Body of pancreas (tissue), 4 donors: ENCODE measurements at regions not wholly inside any gene's neighbourhood (a gene's known extent, or its start where the extent isn't known, plus 50 kb on each side); places are given as distances from the start of the nearest gene placed in this dataset.

ENCODE experiments used
- ATAC-seq: fragments of 150-250 bp; one replicate; pipeline ENCODE4 v1.9.1; 2016
- DNase-seq, 4 donors: peaks; one replicate each; pipeline ENCODE4 v3.0.0-alpha.2; 2019
- H3K27ac ChIP-seq, 4 donors: fragments of 200-600 bp; sonication (generic); 1 replicate in 3 of 4; 2 replicates in 1 of 4; pipeline versions ENCODE4 v1.5.1 to v1.6.1; 2016 to 2019; ENCODE audit warnings: mild to moderate bottlenecking in 1 of 4, mixed read lengths in 1 of 4, moderate library complexity in 1 of 4
- H3K27me3 ChIP-seq, 2 donors: fragments of 200-600 bp; sonication (generic); one replicate each; pipeline ENCODE4 v1.6.0; 2016; ENCODE audit warnings: mild to moderate bottlenecking in 1 of 2
- H3K36me3 ChIP-seq, 2 donors: fragments of 200-600 bp; sonication (generic); replicated peaks in 1 of 2; 2 replicates each; pipeline ENCODE4 v1.5.1; 2016; ENCODE audit warnings: low read depth in 2 of 2; ENCODE audit not compliant: insufficient read depth in 1 of 2
- H3K4me1 ChIP-seq: fragments of 200-600 bp; sonication (generic); one replicate; pipeline ENCODE4 v1.6.0; 2016
- H3K4me3 ChIP-seq, 2 donors: fragments of 200-600 bp; sonication (generic); 1 replicate in 1 of 2; 2 replicates in 1 of 2; pipeline ENCODE4 v1.5.1; 2016 to 2019
- H3K9me3 ChIP-seq, 3 donors: fragments of 200-600 bp; sonication (generic); 1 replicate in 2 of 3; 2 replicates in 1 of 3; pipeline ENCODE4 v1.5.1; 2016
- POLR2A ChIP-seq, 3 donors: fragments of 450-650 bp; IDR thresholded peaks; one replicate each; pipeline ENCODE4 v1.6.1; 2016; ENCODE audit warnings: antibody characterized with exemption in 3 of 3, mild to moderate bottlenecking in 2 of 3
- WGBS, 2 donors: methylation state at CpG; one replicate each; pipeline ENCODE4 v1.1.5; 2017; 5-methylcytosine and 5-hydroxymethylcytosine counted together
- intact Hi-C: fragments of 100-400 bp; cut with DNase I; formaldehyde crosslinking; loops from one replicate; pipeline ENCODE4 v1.15.1; 2023
- TF ChIP-seq, protein P1 (sequence below), 7 experiments: fragments of 450-650 bp in 4 of 7; fragments of 200-600 bp in 3 of 7; sonication (generic) in 3 of 7; IDR thresholded peaks; one replicate each; pipeline ENCODE4 v1.5.1; 2016 to 2019; ENCODE audit warnings: antibody characterized with exemption in 7 of 7

- ATAC-seq: no peak
- no peak overlapping the region for H3K4me3 ChIP-seq
- WGBS, 2 donors: 60 to 67% methylated on average over 1 to 2 of the region's 2 CpGs
Measured at GRCh38 chr10:56068040-56068439, 293.0 kb downstream of the ZWINT start.

DNA sequence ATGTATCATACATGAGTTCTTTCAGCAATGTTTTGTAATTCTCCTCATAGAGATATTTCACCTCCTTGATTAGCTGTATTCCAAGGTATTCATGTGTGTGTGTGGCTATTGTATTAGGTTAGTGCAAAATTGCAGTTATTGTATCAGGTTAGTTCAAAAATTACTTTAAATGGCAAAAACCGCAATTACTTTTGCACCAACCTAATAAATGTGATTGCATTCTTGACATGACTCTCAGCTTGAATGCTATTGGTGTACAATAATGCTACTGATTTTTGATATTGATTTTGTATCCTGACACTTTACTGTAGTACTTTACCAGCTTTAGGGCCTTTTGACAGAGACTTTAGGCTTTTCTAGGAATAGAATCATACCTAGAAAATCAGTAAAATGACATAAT, 297.4 kb downstream of the ZWINT start:
- 53 to 57% methylated on average over 1 of the region's 1 CpG for WGBS, 2 donors

More at GRCh38 chr10:56068040-56068439, 293.0 kb downstream of the ZWINT start:
- no peaks in the 10 kb centered on the region for H3K9me3 ChIP-seq
- no peak overlapping the region for H3K27ac ChIP-seq
- no peak for DNase-seq
- TF ChIP-seq POLR2A (IDR thresholded peaks at IDR 0.05): no peak
- TF ChIP-seq, protein P1, sequence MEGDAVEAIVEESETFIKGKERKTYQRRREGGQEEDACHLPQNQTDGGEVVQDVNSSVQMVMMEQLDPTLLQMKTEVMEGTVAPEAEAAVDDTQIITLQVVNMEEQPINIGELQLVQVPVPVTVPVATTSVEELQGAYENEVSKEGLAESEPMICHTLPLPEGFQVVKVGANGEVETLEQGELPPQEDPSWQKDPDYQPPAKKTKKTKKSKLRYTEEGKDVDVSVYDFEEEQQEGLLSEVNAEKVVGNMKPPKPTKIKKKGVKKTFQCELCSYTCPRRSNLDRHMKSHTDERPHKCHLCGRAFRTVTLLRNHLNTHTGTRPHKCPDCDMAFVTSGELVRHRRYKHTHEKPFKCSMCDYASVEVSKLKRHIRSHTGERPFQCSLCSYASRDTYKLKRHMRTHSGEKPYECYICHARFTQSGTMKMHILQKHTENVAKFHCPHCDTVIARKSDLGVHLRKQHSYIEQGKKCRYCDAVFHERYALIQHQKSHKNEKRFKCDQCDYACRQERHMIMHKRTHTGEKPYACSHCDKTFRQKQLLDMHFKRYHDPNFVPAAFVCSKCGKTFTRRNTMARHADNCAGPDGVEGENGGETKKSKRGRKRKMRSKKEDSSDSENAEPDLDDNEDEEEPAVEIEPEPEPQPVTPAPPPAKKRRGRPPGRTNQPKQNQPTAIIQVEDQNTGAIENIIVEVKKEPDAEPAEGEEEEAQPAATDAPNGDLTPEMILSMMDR (IDR thresholded peaks at IDR 0.05): no peak
- intact Hi-C loops: no loop called here
- no peaks in the 10 kb centered on the region for H3K4me1 ChIP-seq
- no peaks in the 10 kb centered on the region for H3K36me3 ChIP-seq
- H3K27me3 ChIP-seq: no peaks in the 10 kb centered on the region

DNA sequence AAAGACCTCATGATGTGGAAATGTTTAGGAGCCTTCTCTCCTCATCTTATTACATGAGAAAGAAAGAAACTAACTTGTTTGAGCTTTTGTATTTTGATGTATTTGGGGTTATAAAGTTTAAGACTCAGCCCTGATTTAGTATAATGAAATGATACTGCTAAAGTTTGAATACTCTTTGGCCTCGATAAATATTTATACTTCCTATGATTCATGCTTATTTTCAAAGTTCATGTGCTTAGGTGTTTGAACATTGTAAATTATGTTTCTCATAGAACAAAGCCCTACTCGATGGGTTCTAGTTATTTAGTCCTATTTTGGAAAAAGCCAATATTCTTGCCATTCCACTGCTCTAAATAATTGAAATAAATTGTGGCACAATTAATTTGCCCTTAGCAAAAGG, 303.2 kb downstream of the ZWINT start:
- Histone ChIP-seq H3K27me3 (no peaks in the 10 kb centered on the region), H3K36me3 (no peaks in the 10 kb centered on the region), H3K4me1 (no peaks in the 10 kb centered on the region), H3K4me3 (no peak overlapping the region), H3K9me3 (no peaks in the 10 kb centered on the region), H3K27ac (no peak overlapping the region)
- 47 to 63% methylated on average over 2 of the region's 2 CpGs for WGBS, 2 donors
- ATAC-seq (no peak), DNase-seq (no peak)
- intact Hi-C loops: no loop called here
- TF ChIP-seq, protein P1 (IDR thresholded peaks at IDR 0.05): no peak
- no peak for TF ChIP-seq POLR2A (IDR thresholded peaks at IDR 0.05)

More for the DNA sequence above, 297.4 kb downstream of the ZWINT start:
- no peaks in the 10 kb centered on the region for H3K36me3 ChIP-seq
- H3K4me1 ChIP-seq: no peaks in the 10 kb centered on the region
- H3K27ac ChIP-seq: no peak overlapping the region
- intact Hi-C loops: no loop called here
- no peaks in the 10 kb centered on the region for H3K27me3 ChIP-seq
- H3K9me3 ChIP-seq: no peaks in the 10 kb centered on the region
- TF ChIP-seq, protein P1 (IDR thresholded peaks at IDR 0.05): no peak
- H3K4me3 ChIP-seq: no peak overlapping the region
- DNase-seq (no peak), ATAC-seq (no peak)

- ATAC-seq (no peak), DNase-seq (no peak)
- WGBS, 2 donors: 79 to 82% methylated on average over 8 of the region's 8 CpGs
- TF ChIP-seq, protein P1 (IDR thresholded peaks at IDR 0.05): no peak
- no peak for TF ChIP-seq POLR2A (IDR thresholded peaks at IDR 0.05)
- no peaks in the 10 kb centered on the region for H3K4me1 ChIP-seq
- H3K9me3 ChIP-seq: no peaks in the 10 kb centered on the region
- no peaks in the 10 kb centered on the region for H3K36me3 ChIP-seq
- no peak overlapping the region for H3K4me3 ChIP-seq
- no peak overlapping the region for H3K27ac ChIP-seq
- intact Hi-C loops: no loop called here
- H3K27me3 ChIP-seq: no peaks in the 10 kb centered on the region
Measured at GRCh38 chr10:56035489-56035888, 325.6 kb downstream of the ZWINT start.

- no peak for ATAC-seq
- WGBS, 2 donors: 35 to 42% methylated on average over 5 of the region's 5 CpGs
- no peaks in the 10 kb centered on the region for H3K27me3 ChIP-seq
- no peaks in the 10 kb centered on the region for H3K4me1 ChIP-seq
- TF ChIP-seq, protein P1 (IDR thresholded peaks at IDR 0.05): no peak
- no peak for TF ChIP-seq POLR2A (IDR thresholded peaks at IDR 0.05)
- no peak overlapping the region for H3K27ac ChIP-seq
- H3K4me3 ChIP-seq: no peak overlapping the region
- intact Hi-C loops: no loop called here
- DNase-seq: no peak
- no peaks in the 10 kb centered on the region for H3K36me3 ChIP-seq
- H3K9me3 ChIP-seq: no peaks in the 10 kb centered on the region
Measured at GRCh38 chr10:56028298-56029132, 332.5 kb downstream of the ZWINT start.
